Sigmoid colon (tissue), 6 donors: ENCODE measurements at regions not wholly inside any gene's neighbourhood (a gene's known extent, or its start where the extent isn't known, plus 50 kb on each side); places are given as distances from the start of the nearest gene placed in this dataset.

Source experiments
- DNase-seq: peaks from one replicate; pipeline ENCODE4 v3.0.0-alpha.2; 2019
- H3K27ac ChIP-seq, 4 donors: fragments of 200-600 bp; sonication (generic); one replicate each; pipeline ENCODE4 v1.5.1; 2016 to 2019; ENCODE audit warnings: mild to moderate bottlenecking in 1 of 4
- H3K27me3 ChIP-seq, 3 donors: fragments of 200-600 bp; sonication (generic); one replicate each; pipeline ENCODE4 v1.5.1; 2019; ENCODE audit warnings: mild to moderate bottlenecking in 1 of 3
- H3K36me3 ChIP-seq, 4 donors: fragments of 200-600 bp; sonication (generic); one replicate each; pipeline ENCODE4 v1.5.1; 2016 to 2019
- H3K4me1 ChIP-seq, 4 donors: fragments of 200-600 bp; sonication (generic); one replicate each; pipeline ENCODE4 v1.5.1; 2017 to 2019
- H3K4me3 ChIP-seq, 4 donors: fragments of 200-600 bp; sonication (generic); one replicate each; pipeline ENCODE4 v1.5.1; 2017 to 2019; ENCODE audit warnings: mild to moderate bottlenecking in 2 of 4, moderate library complexity in 1 of 4
- H3K9me3 ChIP-seq, 4 donors: fragments of 200-600 bp in 3 of 4; sonication (generic) in 3 of 4; one replicate each; pipeline versions ENCODE4 v1.5.1 to v1.6.1; 2013 to 2019
- EP300 ChIP-seq, 4 donors: sonication (generic); formaldehyde crosslinking; IDR thresholded peaks; one replicate each; pipeline ENCODE4 v1.6.1; 2017; ENCODE audit warnings: antibody characterized with exemption in 4 of 4
- POLR2A ChIP-seq, 2 donors: fragments of 450-650 bp; IDR thresholded peaks; one replicate each; pipeline ENCODE4 v1.6.1; 2016; ENCODE audit warnings: antibody characterized with exemption in 2 of 2, mild to moderate bottlenecking in 2 of 2, moderate library complexity in 2 of 2
- POLR2AphosphoS5 ChIP-seq, 4 donors: sonication (generic); formaldehyde crosslinking; IDR thresholded peaks; one replicate each; pipeline ENCODE4 v1.6.1; 2017; ENCODE audit warnings: antibody characterized with exemption in 4 of 4
- WGBS, 2 donors: extraction: QIAGEN DNeasy Blood & Tissue Kit; methylation state at CpG; one replicate each; pipeline ENCODE4 v1.1.7; 2013; 5-methylcytosine and 5-hydroxymethylcytosine counted together
- intact Hi-C: fragments of 100-400 bp; cut with DNase I; formaldehyde crosslinking; loops from one replicate; pipeline ENCODE4 v1.15.1; 2023
- TF ChIP-seq, protein P1 (sequence below), 4 experiments: fragments of 450-650 bp in 3 of 4; fragments of 200-600 bp in 1 of 4; IDR thresholded peaks; one replicate each; pipeline ENCODE4 v1.5.1; 2016 to 2019; ENCODE audit warnings: antibody characterized with exemption in 4 of 4, mild to moderate bottlenecking in 3 of 4, moderate library complexity in 2 of 4
- donor health status: healthy with polysubstance abuse.
- donor health status: healthy.

DNA sequence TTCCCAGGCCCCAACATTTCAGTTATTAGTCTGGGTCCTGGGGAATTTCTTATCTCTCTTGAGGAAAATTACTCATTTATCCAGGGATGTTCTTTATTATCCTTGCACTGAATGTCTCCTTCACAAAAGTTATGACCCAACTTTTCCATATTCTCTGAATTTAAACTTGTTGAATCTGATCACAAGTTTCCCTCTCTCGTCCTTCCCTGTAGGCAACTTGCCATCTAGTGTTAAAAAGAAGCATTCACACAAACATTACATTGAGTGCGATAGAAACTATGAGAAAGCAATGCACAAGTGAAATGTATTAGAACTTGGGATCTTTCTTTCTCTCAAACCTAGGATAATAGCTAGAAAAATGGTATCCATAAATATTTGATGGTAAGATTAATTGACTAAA is 608.4 kb downstream of the FSCB start:
- Histone ChIP-seq H3K9me3 (no peaks in the 10 kb centered on the region), H3K27ac (no peak overlapping the region), H3K27me3 (no peaks in the 10 kb centered on the region), H3K4me3 (no peak overlapping the region), H3K4me1 (peaks cover 0 to 23% (median 5%) of the 10 kb centered on the region in 4 donors), H3K36me3 (no peaks in the 10 kb centered on the region)
- WGBS, 2 donors: 73 to 74% methylated on average over 2 of the region's 2 CpGs
- intact Hi-C loops: no loop called here
- TF ChIP-seq EP300 (IDR thresholded peaks at IDR 0.05) (no peak), POLR2A (IDR thresholded peaks at IDR 0.05) (no peak), POLR2AphosphoS5 (IDR thresholded peaks at IDR 0.05) (no peak)
- TF ChIP-seq, protein P1, sequence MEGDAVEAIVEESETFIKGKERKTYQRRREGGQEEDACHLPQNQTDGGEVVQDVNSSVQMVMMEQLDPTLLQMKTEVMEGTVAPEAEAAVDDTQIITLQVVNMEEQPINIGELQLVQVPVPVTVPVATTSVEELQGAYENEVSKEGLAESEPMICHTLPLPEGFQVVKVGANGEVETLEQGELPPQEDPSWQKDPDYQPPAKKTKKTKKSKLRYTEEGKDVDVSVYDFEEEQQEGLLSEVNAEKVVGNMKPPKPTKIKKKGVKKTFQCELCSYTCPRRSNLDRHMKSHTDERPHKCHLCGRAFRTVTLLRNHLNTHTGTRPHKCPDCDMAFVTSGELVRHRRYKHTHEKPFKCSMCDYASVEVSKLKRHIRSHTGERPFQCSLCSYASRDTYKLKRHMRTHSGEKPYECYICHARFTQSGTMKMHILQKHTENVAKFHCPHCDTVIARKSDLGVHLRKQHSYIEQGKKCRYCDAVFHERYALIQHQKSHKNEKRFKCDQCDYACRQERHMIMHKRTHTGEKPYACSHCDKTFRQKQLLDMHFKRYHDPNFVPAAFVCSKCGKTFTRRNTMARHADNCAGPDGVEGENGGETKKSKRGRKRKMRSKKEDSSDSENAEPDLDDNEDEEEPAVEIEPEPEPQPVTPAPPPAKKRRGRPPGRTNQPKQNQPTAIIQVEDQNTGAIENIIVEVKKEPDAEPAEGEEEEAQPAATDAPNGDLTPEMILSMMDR (IDR thresholded peaks at IDR 0.05): no peak
- no peak for DNase-seq

DNA sequence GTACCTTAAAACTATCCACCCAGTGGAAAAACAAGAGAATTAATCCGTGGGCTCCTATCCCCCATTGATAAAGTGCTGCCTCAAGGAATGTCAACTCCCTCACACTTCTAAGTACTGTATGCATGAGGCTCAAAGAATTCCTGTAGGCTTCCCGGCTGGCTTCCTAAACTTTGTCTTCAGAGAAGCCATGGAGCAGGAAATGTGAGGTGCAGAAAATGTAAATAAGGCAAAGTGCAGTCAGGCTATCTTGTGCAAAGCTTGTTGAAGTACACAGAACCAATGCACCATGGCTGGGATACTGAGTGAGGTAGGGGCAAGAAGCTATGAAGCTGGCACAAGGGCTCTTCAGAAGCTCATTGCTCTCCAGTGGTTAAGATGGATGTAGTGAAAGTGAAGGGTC is 611.0 kb downstream of the FSCB start:
- no peaks in the 10 kb centered on the region for H3K36me3 ChIP-seq
- WGBS, 2 donors: 59 to 67% methylated on average over 2 of the region's 2 CpGs
- no peak overlapping the region for H3K27ac ChIP-seq
- TF ChIP-seq POLR2A (IDR thresholded peaks at IDR 0.05) (no peak), EP300 (IDR thresholded peaks at IDR 0.05) (no peak), POLR2AphosphoS5 (IDR thresholded peaks at IDR 0.05) (no peak)
- TF ChIP-seq, protein P1 (IDR thresholded peaks at IDR 0.05): no peak
- no peaks in the 10 kb centered on the region for H3K9me3 ChIP-seq
- no peak for DNase-seq
- H3K4me3 ChIP-seq: no peak overlapping the region
- no peaks in the 10 kb centered on the region for H3K4me1 ChIP-seq
- H3K27me3 ChIP-seq: no peaks in the 10 kb centered on the region
- intact Hi-C loops: no loop called here

DNA sequence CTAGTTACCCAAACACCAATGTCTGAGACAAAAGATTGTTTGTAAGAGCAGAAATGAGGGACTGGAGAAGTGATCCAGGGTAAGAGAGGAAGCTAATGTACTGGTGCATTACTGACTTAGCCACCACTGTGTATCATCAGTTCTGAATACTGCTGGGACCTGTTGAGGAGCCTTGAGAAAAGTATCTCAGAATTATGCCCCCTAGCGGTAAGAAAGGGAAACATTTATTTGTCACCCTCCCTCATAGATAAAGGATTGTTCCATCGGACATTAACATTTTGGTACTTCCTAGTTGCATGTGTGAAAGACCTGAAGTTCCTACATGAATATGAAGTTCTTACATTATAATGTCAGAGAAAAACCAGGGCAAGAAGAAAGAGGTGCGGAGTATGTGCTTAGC is 612.5 kb downstream of the FSCB start:
- 53 to 63% methylated on average over 3 of the region's 3 CpGs for WGBS, 2 donors
- intact Hi-C loops: no loop called here
- Histone ChIP-seq H3K27ac (no peak overlapping the region), H3K4me3 (no peak overlapping the region), H3K27me3 (no peaks in the 10 kb centered on the region), H3K36me3 (no peaks in the 10 kb centered on the region), H3K4me1 (no peaks in the 10 kb centered on the region), H3K9me3 (no peaks in the 10 kb centered on the region)
- TF ChIP-seq POLR2A (IDR thresholded peaks at IDR 0.05) (no peak), EP300 (IDR thresholded peaks at IDR 0.05) (no peak), POLR2AphosphoS5 (IDR thresholded peaks at IDR 0.05) (no peak)
- TF ChIP-seq, protein P1 (IDR thresholded peaks at IDR 0.05): no peak
- DNase-seq: no peak

DNA sequence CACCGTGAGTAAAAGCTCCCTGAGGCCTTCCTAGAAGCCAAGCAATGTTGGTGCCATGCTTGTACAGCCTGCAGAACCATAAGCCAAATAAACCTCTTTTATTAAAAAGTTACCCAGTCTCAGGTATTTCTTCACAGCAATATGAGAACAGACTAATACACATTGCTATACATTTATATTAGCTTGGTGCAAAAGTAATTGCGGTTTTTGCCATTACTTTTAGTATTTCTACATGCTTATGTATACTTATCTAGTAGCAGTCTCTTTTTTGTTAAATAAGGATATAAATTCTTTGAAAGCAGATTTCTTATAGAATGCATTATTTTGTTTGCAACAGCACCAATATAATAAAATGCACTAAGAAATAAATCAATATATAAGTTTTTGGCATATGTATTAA is 619.6 kb downstream of the FSCB start:
- no peak for TF ChIP-seq EP300 (IDR thresholded peaks at IDR 0.05)
- no peak for TF ChIP-seq POLR2A (IDR thresholded peaks at IDR 0.05)
- no peak for TF ChIP-seq POLR2AphosphoS5 (IDR thresholded peaks at IDR 0.05)
- TF ChIP-seq, protein P1 (IDR thresholded peaks at IDR 0.05): no peak
- H3K4me3 ChIP-seq: no peak overlapping the region
- intact Hi-C loops: no loop called here
- no peak overlapping the region for H3K27ac ChIP-seq
- WGBS, 2 donors: 86 to 93% methylated on average over 2 of the region's 2 CpGs
- no peaks in the 10 kb centered on the region for H3K27me3 ChIP-seq
- no peaks in the 10 kb centered on the region for H3K36me3 ChIP-seq
- H3K9me3 ChIP-seq: no peaks in the 10 kb centered on the region
- no peaks in the 10 kb centered on the region for H3K4me1 ChIP-seq
- no peak for DNase-seq

DNA sequence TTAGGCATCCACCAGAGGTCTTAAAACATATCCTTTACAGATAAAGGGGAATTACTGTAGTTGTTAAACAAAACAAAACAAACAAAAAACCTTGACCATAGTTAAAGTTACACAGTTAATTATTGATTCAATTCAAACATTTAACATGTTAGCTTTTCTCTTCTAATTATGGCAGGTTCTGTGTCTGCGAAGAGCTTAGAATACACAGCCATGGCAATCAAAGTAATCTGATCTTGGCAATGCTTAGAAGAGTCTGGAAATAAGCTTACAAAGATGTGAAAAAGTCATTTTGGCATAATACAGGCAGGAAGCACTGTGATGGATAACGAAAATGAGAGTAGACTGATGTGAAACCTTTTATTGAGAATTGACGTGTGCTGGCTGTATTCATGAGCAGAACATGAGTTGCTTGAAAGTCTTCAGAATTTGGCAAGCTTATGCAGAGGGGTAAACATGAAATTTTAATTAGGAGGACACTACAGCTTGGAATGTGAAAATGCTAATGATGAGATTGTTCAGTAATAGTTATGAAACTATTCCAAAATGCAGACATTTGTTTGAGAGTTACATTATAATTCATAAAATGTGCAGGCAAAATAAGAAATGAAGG is 629.6 kb downstream of the FSCB start:
- TF ChIP-seq, protein P1 (IDR thresholded peaks at IDR 0.05): no peak
- no peak for TF ChIP-seq EP300 (IDR thresholded peaks at IDR 0.05)
- no peak for TF ChIP-seq POLR2A (IDR thresholded peaks at IDR 0.05)
- TF ChIP-seq POLR2AphosphoS5 (IDR thresholded peaks at IDR 0.05): no peak
- no peaks in the 10 kb centered on the region for H3K36me3 ChIP-seq
- H3K4me1 ChIP-seq: no peaks in the 10 kb centered on the region
- WGBS, 2 donors: 9 to 51% methylated on average over 3 of the region's 3 CpGs
- DNase-seq: no peak
- intact Hi-C loops: no loop called here
- no peak overlapping the region for H3K27ac ChIP-seq
- no peak overlapping the region for H3K4me3 ChIP-seq
- no peaks in the 10 kb centered on the region for H3K9me3 ChIP-seq
- H3K27me3 ChIP-seq: no peaks in the 10 kb centered on the region
